Loucy (cell line): ENCODE measurements at regions not wholly inside any gene's neighbourhood (a gene's known extent, or its start where the extent isn't known, plus 50 kb on each side); places are given as distances from the start of the nearest gene placed in this dataset.

Source experiments
- H2AFZ ChIP-seq: fragments of 200-600 bp; sonication (generic); 2 replicates; pipeline ENCODE4 v1.6.0; 2016; ENCODE audit warnings: antibody characterized with exemption, mild to moderate bottlenecking, low read length, moderate library complexity
- H3F3A ChIP-seq: fragments of 200-600 bp; 2 replicates; pipeline ENCODE4 v1.6.0; 2016; ENCODE audit warnings: antibody characterized with exemption, low read depth, mild to moderate bottlenecking
- H3K27me3 ChIP-seq: fragments of 200-600 bp; sonication (generic); 2 replicates; pipeline ENCODE4 v1.6.1; 2014; ENCODE audit warnings: low read length, mild to moderate bottlenecking; ENCODE audit not compliant: insufficient read depth, poor library complexity, severe bottlenecking
- H3K36me3 ChIP-seq: fragments of 200-600 bp; sonication (generic); 2 replicates; pipeline ENCODE4 v1.6.1; 2016; ENCODE audit warnings: low read length; ENCODE audit not compliant: insufficient read depth
- H3K4me1 ChIP-seq: fragments of 200-600 bp; sonication (generic); 2 replicates; pipeline ENCODE4 v1.5.1; 2014; ENCODE audit warnings: low read length, mild to moderate bottlenecking; ENCODE audit not compliant: insufficient read depth, poor library complexity, severe bottlenecking
- H3K4me2 ChIP-seq: fragments of 200-600 bp; sonication (generic); 2 replicates; pipeline ENCODE4 v1.6.0; 2014; ENCODE audit warnings: antibody characterized with exemption, low read length, low read depth, mild to moderate bottlenecking; ENCODE audit not compliant: poor library complexity, severe bottlenecking
- H3K4me3 ChIP-seq: fragments of 200-600 bp; sonication (generic); 2 replicates; pipeline ENCODE4 v1.5.1; 2014; ENCODE audit warnings: low read length, mild to moderate bottlenecking, mixed read lengths; ENCODE audit not compliant: poor library complexity, severe bottlenecking
- H3K79me2 ChIP-seq: fragments of 200-600 bp; sonication (generic); 2 replicates; pipeline ENCODE4 v1.6.1; 2014; ENCODE audit warnings: low read length; ENCODE audit not compliant: insufficient read depth
- H3K9ac ChIP-seq: fragments of 200-600 bp; sonication (generic); 2 replicates; pipeline ENCODE4 v1.6.0; 2014; ENCODE audit warnings: mild to moderate bottlenecking, low read depth, low read length, moderate library complexity; ENCODE audit not compliant: poor library complexity, severe bottlenecking
- H3K9me2 ChIP-seq: fragments of 200-600 bp; sonication (generic); replicated peaks from 2 replicates; pipeline ENCODE4 v1.6.1; 2016; ENCODE audit warnings: low read depth, low read length, mixed read lengths
- H3K9me3 ChIP-seq: fragments of 200-600 bp; sonication (generic); 2 replicates; pipeline ENCODE4 v1.6.1; 2014; ENCODE audit warnings: mild to moderate bottlenecking, antibody characterized with exemption, low read length, low read depth; ENCODE audit not compliant: insufficient read depth
- H4K20me1 ChIP-seq: fragments of 200-600 bp; sonication (generic); 2 replicates; pipeline ENCODE4 v1.6.0; 2014; ENCODE audit warnings: antibody characterized with exemption, low read length, mild to moderate bottlenecking; ENCODE audit not compliant: insufficient read depth, poor library complexity, severe bottlenecking
- EZH2phosphoT487 ChIP-seq: fragments of 200-600 bp; IDR thresholded peaks from 2 replicates; pipeline ENCODE4 v1.6.1; 2018; ENCODE audit warnings: antibody characterized with exemption, mild to moderate bottlenecking, moderate library complexity, borderline replicate concordance
- TF ChIP-seq, protein P1 (sequence below): fragments of 200-600 bp; sonication (generic); conservative IDR thresholded peaks from 2 replicates; pipeline ENCODE4 v1.5.1; 2014; ENCODE audit warnings: mild to moderate bottlenecking, antibody characterized with exemption, low read length

DNA sequence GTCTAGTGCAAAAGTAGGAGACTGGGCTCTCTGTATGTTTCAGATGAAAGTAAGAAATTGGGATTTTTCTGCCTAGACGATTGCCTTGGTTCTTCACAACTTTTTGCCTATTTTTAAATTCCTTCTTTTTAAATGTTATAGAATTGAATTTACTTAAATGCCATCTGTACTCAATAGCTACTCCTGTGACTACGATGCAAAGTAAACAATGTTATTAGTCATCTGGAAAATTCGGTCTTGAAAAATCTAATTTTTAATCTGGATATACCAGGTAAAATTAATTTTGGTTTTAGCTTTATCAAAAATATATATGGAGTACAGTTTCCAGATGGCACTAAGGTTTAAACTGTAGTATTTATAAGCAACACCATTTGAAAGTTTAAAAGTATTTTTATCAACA, 472.2 kb downstream of the UTRN start:
- Histone ChIP-seq H3K9me3 (no peaks in the 10 kb centered on the region), H3K36me3 (peaks cover 21% of the 10 kb centered on the region; the same call in 1 of the 2 replicates), H3F3A (no peaks in the 10 kb centered on the region), H3K4me1 (no peaks in the 10 kb centered on the region), H3K27me3 (no peaks in the 10 kb centered on the region), H3K9me2 (no peaks in the 10 kb centered on the region), H4K20me1 (no peaks in the 10 kb centered on the region), H3K9ac (no peak overlapping the region), H3K79me2 (no peaks in the 10 kb centered on the region), H3K4me2 (no peak overlapping the region), H2AFZ (no peak overlapping the region), H3K4me3 (no peak overlapping the region)
- TF ChIP-seq EZH2phosphoT487, result no peak
- TF ChIP-seq, protein P1, sequence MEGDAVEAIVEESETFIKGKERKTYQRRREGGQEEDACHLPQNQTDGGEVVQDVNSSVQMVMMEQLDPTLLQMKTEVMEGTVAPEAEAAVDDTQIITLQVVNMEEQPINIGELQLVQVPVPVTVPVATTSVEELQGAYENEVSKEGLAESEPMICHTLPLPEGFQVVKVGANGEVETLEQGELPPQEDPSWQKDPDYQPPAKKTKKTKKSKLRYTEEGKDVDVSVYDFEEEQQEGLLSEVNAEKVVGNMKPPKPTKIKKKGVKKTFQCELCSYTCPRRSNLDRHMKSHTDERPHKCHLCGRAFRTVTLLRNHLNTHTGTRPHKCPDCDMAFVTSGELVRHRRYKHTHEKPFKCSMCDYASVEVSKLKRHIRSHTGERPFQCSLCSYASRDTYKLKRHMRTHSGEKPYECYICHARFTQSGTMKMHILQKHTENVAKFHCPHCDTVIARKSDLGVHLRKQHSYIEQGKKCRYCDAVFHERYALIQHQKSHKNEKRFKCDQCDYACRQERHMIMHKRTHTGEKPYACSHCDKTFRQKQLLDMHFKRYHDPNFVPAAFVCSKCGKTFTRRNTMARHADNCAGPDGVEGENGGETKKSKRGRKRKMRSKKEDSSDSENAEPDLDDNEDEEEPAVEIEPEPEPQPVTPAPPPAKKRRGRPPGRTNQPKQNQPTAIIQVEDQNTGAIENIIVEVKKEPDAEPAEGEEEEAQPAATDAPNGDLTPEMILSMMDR, result no peak

DNA sequence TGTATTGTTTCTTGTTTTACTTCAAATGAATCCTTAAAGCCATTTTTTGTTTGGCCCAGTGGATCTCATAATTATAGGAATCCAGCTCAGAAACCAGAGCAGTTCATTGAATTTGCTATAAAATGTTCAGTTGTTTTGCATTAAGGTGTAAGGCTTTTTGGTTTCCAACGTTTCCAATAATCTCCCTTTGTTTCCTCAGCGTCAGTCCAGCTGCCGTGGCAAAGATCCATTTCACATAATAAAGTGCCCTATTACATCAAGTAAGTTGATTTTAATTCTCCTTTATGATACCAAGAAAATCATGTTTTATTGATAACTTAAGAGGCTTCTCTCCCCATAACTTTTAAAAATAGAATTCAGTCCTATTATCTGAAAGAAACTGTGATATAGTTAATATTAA, 472.6 kb downstream of the UTRN start:
- Histone ChIP-seq H3K36me3 (peaks cover 18% of the 10 kb centered on the region; the same call in 1 of the 2 replicates), H3F3A (no peaks in the 10 kb centered on the region), H3K4me3 (no peak overlapping the region), H3K4me2 (no peak overlapping the region), H3K9me3 (no peaks in the 10 kb centered on the region), H3K4me1 (no peaks in the 10 kb centered on the region), H3K9me2 (no peaks in the 10 kb centered on the region), H3K9ac (no peak overlapping the region), H3K79me2 (no peaks in the 10 kb centered on the region), H2AFZ (no peak overlapping the region), H4K20me1 (no peaks in the 10 kb centered on the region), H3K27me3 (no peaks in the 10 kb centered on the region)
- TF ChIP-seq, protein P1, result no peak
- TF ChIP-seq EZH2phosphoT487, result no peak

DNA sequence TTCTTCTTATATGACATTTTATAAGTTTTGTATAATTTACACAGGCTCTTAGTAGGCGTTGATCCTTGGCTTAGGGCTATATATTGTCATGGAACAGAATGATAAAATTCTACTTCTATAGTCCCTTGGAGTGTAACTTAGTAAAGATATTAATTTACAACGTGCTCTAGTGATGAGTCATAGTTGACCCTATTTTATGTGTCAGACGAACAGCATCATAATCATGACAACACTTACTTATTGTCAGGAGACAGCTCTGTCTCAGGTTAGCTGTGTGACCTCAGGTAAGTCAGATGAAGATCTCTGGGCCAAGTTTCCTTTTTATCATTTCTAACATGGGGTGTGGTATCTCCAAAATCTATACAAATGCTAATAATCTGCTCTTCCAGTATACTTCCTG, 473.5 kb downstream of the UTRN start:
- Histone ChIP-seq H3K79me2 (no peaks in the 10 kb centered on the region), H3K4me3 (no peak overlapping the region), H3K4me2 (no peak overlapping the region), H3K9ac (no peak overlapping the region), H2AFZ (no peak overlapping the region), H3K27me3 (no peaks in the 10 kb centered on the region), H3K36me3 (peaks cover 18% of the 10 kb centered on the region; the same call in 1 of the 2 replicates), H4K20me1 (no peaks in the 10 kb centered on the region), H3K4me1 (no peaks in the 10 kb centered on the region), H3K9me3 (no peaks in the 10 kb centered on the region), H3K9me2 (no peaks in the 10 kb centered on the region), H3F3A (no peaks in the 10 kb centered on the region)
- TF ChIP-seq, protein P1, result no peak
- no peak for TF ChIP-seq EZH2phosphoT487
